H1 (cell line): ENCODE measurements at regions not wholly inside any gene's neighbourhood (a gene's known extent, or its start where the extent isn't known, plus 50 kb on each side); places are given as distances from the start of the nearest gene placed in this dataset.

Source experiments
- CTCF ChIA-PET: fragments of 300-600 bp; sonication (Branson Sonifier 250); formaldehyde crosslinking; loops from one replicate; lab custom pipeline; 2021; ENCODE audit not compliant: partially characterized antibody; lab: Charles Lee
- POLR2A ChIA-PET: fragments of 300-600 bp; sonication (Branson Sonifier 250); formaldehyde crosslinking; loops from one replicate; lab custom pipeline; 2021; ENCODE audit warnings: inconsistent platforms; ENCODE audit not compliant: partially characterized antibody; lab: Charles Lee
- DNase-seq, 2 experiments: peaks; one replicate each; pipeline versions ENCODE4 v3.0.0 to v3.0.0-alpha.2; 2010 to 2022; ENCODE audit warnings: low spot score in 2 of 2, low read depth in 1 of 2, mixed read lengths in 1 of 2
- FAIRE-seq: peaks from 2 replicates; lab custom pipeline; 2011; peaks lifted over from hg19 to GRCh38; lab: Jason Lieb, UNC
- H2AFZ ChIP-seq: 2 replicates; pipeline ENCODE4 v1.8.1; 2012; ENCODE audit warnings: low read length, inconsistent platforms
- H2AK5ac ChIP-seq: 2 replicates; pipeline ENCODE4 v1.6.1; 2013; ENCODE audit warnings: low read depth, low read length
- H2BK120ac ChIP-seq: replicated peaks from 2 replicates; pipeline ENCODE3; 2013; ENCODE audit warnings: low read depth, low read length, inconsistent platforms
- H2BK12ac ChIP-seq: 2 replicates; pipeline ENCODE4 v1.6.1; 2013; ENCODE audit warnings: low read depth, low read length
- H2BK15ac ChIP-seq: 2 replicates; pipeline ENCODE4 v1.6.1; 2013; ENCODE audit warnings: low read length
- H2BK20ac ChIP-seq: 2 replicates; pipeline ENCODE4 v1.6.1; 2013; ENCODE audit warnings: low read length
- H2BK5ac ChIP-seq: 2 replicates; pipeline ENCODE4 v1.6.1; 2013; ENCODE audit warnings: low read depth, low read length
- H3K14ac ChIP-seq: 2 replicates; pipeline ENCODE4 v1.6.1; 2013; ENCODE audit warnings: inconsistent platforms; ENCODE audit not compliant: insufficient read length
- H3K18ac ChIP-seq: 2 replicates; pipeline ENCODE4 v1.6.1; 2013; ENCODE audit warnings: low read length; ENCODE audit errors: extremely low read depth
- H3K23ac ChIP-seq: 2 replicates; pipeline ENCODE4 v1.6.1; 2013; ENCODE audit warnings: inconsistent platforms; ENCODE audit not compliant: insufficient read length
- H3K23me2 ChIP-seq: 2 replicates; pipeline ENCODE4 v1.6.1; 2013; ENCODE audit warnings: low read depth, low read length
- H3K27ac ChIP-seq: 2 replicates; pipeline ENCODE4 v1.6.1; 2011; ENCODE audit warnings: low read depth, low read length, inconsistent platforms
- H3K27me3 ChIP-seq, 4 experiments: replicated peaks in 1 of 4; 1 replicate in 1 of 4; 2 replicates in 3 of 4; pipeline versions ENCODE4 v1.6.1 to v1.8.1; 2011 to 2013; ENCODE audit warnings: low read length in 3 of 4, mild to moderate bottlenecking in 3 of 4, inconsistent platforms in 2 of 4, mixed read lengths in 2 of 4, moderate library complexity in 1 of 4; ENCODE audit not compliant: control insufficient read depth in 3 of 4, insufficient read depth in 3 of 4; ENCODE audit errors: extremely low read depth in 1 of 4
- H3K36me3 ChIP-seq, 4 experiments: 2 replicates each; pipeline versions ENCODE4 v1.6.1 to v1.8.1; 2011 to 2013; ENCODE audit warnings: mild to moderate bottlenecking in 4 of 4, low read length in 3 of 4, moderate library complexity in 2 of 4, control low read depth in 1 of 4, inconsistent platforms in 1 of 4; ENCODE audit not compliant: insufficient read depth in 4 of 4, control insufficient read depth in 2 of 4
- H3K4ac ChIP-seq: replicated peaks from 2 replicates; pipeline ENCODE3; 2013; ENCODE audit warnings: low read length, low read depth, mixed read lengths, inconsistent platforms; ENCODE audit not compliant: insufficient read length
- H3K4me1 ChIP-seq, 4 experiments: replicated peaks in 1 of 4; 1 replicate in 1 of 4; 2 replicates in 3 of 4; pipeline versions ENCODE4 v1.6.1 to v1.8.1; 2011 to 2013; ENCODE audit warnings: low read length in 3 of 4, inconsistent platforms in 2 of 4, mixed read lengths in 1 of 4; ENCODE audit not compliant: insufficient read depth in 4 of 4, control insufficient read depth in 3 of 4
- H3K4me2 ChIP-seq, 2 experiments: 2 replicates each; pipeline versions ENCODE4 v1.6.1 to v1.8.1; 2011 to 2013; ENCODE audit warnings: low read depth in 2 of 2, low read length in 2 of 2, control low read depth in 1 of 2, inconsistent platforms in 1 of 2, mild to moderate bottlenecking in 1 of 2; ENCODE audit not compliant: insufficient read depth in 1 of 2
- H3K4me3 ChIP-seq, 4 experiments: fragments of 200-600, 300-600 bp in 1 of 4; sonication (generic), shearing (Covaris generic), sonication (Bioruptor Twin) in 1 of 4; 2 replicates each; pipeline versions ENCODE4 v1.5.1 to v1.8.1; 2011 to 2016; ENCODE audit warnings: low read length in 4 of 4, low read depth in 3 of 4, control low read depth in 2 of 4, inconsistent platforms in 2 of 4, mild to moderate bottlenecking in 2 of 4, mixed read lengths in 1 of 4, moderate library complexity in 1 of 4; ENCODE audit not compliant: insufficient read depth in 2 of 4; ENCODE audit errors: extremely low read depth in 1 of 4
- H3K56ac ChIP-seq: replicated peaks from 2 replicates; pipeline ENCODE3; 2013; ENCODE audit warnings: low read depth, mild to moderate bottlenecking, mixed read lengths, low read length, inconsistent platforms; ENCODE audit not compliant: insufficient read length
- H3K79me1 ChIP-seq: 2 replicates; pipeline ENCODE4 v1.6.1; 2013; ENCODE audit warnings: low read depth, low read length, control low read depth
- H3K79me2 ChIP-seq, 2 experiments: 2 replicates each; pipeline versions ENCODE4 v1.6.1 to v1.8.1; 2012 to 2013; ENCODE audit warnings: low read length in 2 of 2, mild to moderate bottlenecking in 2 of 2, inconsistent platforms in 1 of 2; ENCODE audit not compliant: insufficient read depth in 2 of 2, control insufficient read depth in 1 of 2
- H3K9ac ChIP-seq, 4 experiments: replicated peaks in 1 of 4; 1 replicate in 1 of 4; 2 replicates in 3 of 4; pipeline versions ENCODE4 v1.6.1 to v1.8.1; 2011 to 2013; ENCODE audit warnings: low read depth in 3 of 4, low read length in 3 of 4, control low read depth in 2 of 4, mild to moderate bottlenecking in 2 of 4, moderate library complexity in 2 of 4, inconsistent platforms in 1 of 4; ENCODE audit errors: extremely low read depth in 1 of 4
- H3K9me3 ChIP-seq, 2 experiments: 2 replicates each; pipeline versions ENCODE4 v1.6.1 to v1.8.1; 2012 to 2013; ENCODE audit warnings: mild to moderate bottlenecking in 2 of 2, moderate library complexity in 2 of 2, control low read depth in 1 of 2, inconsistent platforms in 1 of 2, low read depth in 1 of 2, low read length in 1 of 2, mixed read lengths in 1 of 2; ENCODE audit not compliant: insufficient read depth in 2 of 2
- H4K20me1 ChIP-seq, 2 experiments: replicated peaks in 1 of 2; 2 replicates each; pipeline versions ENCODE3 to v1.8.1; 2011 to 2013; ENCODE audit warnings: inconsistent platforms in 2 of 2, low read length in 2 of 2, mild to moderate bottlenecking in 1 of 2; ENCODE audit not compliant: insufficient read depth in 2 of 2, control insufficient read depth in 1 of 2
- H4K5ac ChIP-seq: 2 replicates; pipeline ENCODE4 v1.6.1; 2013; ENCODE audit warnings: low read length, low read depth, mixed read lengths, inconsistent platforms; ENCODE audit not compliant: insufficient read length
- H4K8ac ChIP-seq: 2 replicates; pipeline ENCODE4 v1.8.0; 2013; ENCODE audit warnings: mild to moderate bottlenecking, moderate library complexity, low read length, inconsistent platforms; ENCODE audit not compliant: insufficient read depth; ENCODE audit errors: extremely low read depth
- H4K91ac ChIP-seq: replicated peaks from 2 replicates; pipeline ENCODE3; 2013; ENCODE audit warnings: low read length, mixed read lengths, inconsistent platforms; ENCODE audit not compliant: insufficient read length
- JUN ChIP-seq: IDR thresholded peaks from 2 replicates; pipeline ENCODE4 v1.6.1; 2011; ENCODE audit warnings: low read depth, mild to moderate bottlenecking, improper control_type of control experiment, low read length
- POLR2AphosphoS5 ChIP-seq: IDR thresholded peaks from 2 replicates; pipeline ENCODE4 v1.6.1; 2011; ENCODE audit warnings: low read depth, low read length
- TEAD4 ChIP-seq: IDR thresholded peaks from 2 replicates; pipeline ENCODE4 v1.6.1; 2012; ENCODE audit warnings: low read depth, low read length, inconsistent platforms, mixed read lengths
- WGBS, 2 experiments: shearing (Covaris generic) in 1 of 2; methylation state at CpG; one replicate each; pipeline versions ENCODE4 v1.1.6 to v1.1.7; 2013 to 2015; ENCODE audit warnings: low lambda C conversion rate in 2 of 2, mixed read lengths in 2 of 2, inconsistent platforms in 1 of 2, low coverage in 1 of 2, missing lambda C conversion rate in 1 of 2; ENCODE audit not compliant: insufficient replicate concordance in 2 of 2, insufficient coverage in 1 of 2, insufficient read length in 1 of 2; ENCODE audit errors: extremely low coverage in 1 of 2, missing lambda C conversion rate in 1 of 2; 5-methylcytosine and 5-hydroxymethylcytosine counted together

DNA sequence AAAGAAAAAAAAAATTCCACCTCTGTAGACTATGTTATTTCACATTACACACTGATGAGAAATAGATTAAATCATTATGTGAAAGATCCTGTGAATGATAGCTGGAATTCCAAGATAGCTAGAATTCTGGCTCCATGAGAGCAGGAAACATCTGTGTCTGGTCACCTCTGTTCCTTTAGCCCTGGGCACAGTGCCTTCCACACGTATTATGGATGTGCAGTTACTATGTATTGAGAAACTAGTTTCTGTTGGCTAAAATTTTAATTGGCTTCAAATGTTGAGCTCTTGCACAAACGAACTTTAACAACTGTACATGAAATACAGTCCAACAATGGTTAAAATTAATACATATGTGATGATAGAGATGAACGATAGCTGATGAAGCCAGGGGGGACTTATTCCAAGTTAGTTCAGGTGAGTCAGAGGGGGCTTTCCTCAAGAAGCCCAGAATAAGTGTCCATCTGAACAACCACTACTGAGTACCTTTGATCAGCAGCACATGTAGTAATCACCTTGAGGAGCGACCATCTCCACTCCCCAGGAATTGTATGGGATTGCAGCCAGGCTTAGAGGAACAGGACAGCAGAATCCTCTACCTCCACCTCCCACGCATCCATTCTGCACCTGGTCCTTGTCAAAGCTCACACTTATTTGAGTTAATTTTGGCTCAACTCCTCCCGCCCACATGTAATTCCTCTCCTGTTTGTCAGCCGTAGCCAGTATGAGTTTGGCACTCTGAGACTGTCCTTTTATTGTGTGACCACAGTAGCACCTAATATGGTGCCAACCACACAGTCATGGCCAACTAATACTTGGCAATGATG is 68.6 kb downstream of the NABP1 start:
- no peak overlapping the region for H3K4ac ChIP-seq
- no peaks in the 10 kb centered on the region for H3K9me3 ChIP-seq
- no peak overlapping the region for H3K9ac ChIP-seq
- no peaks in the 10 kb centered on the region for H3K79me2 ChIP-seq
- no peak overlapping the region for H2BK15ac ChIP-seq
- no peak overlapping the region for H2AK5ac ChIP-seq
- no peak overlapping the region for H4K5ac ChIP-seq
- H3K27me3 ChIP-seq: no peaks in the 10 kb centered on the region
- DNase-seq: no peak
- no peak overlapping the region for H2BK120ac ChIP-seq
- TF ChIP-seq POLR2AphosphoS5 (no peak), TEAD4 (no peak), JUN (no peak)
- TF ChIP-seq, all 59 proteins: peak for 0
- Histone ChIP-seq H3K23me2 (no peaks in the 10 kb centered on the region), H2AFZ (no peak overlapping the region), H2BK5ac (no peak overlapping the region), H4K8ac (no peak overlapping the region), H2BK20ac (no peak overlapping the region), H3K4me1 (no peaks in the 10 kb centered on the region), H2BK12ac (no peak overlapping the region), H3K36me3 (no peaks in the 10 kb centered on the region), H3K79me1 (no peaks in the 10 kb centered on the region), H3K23ac (no peak overlapping the region), H3K27ac (no peak overlapping the region), H3K4me2 (no peak overlapping the region), H4K91ac (no peak overlapping the region), H3K56ac (no peak overlapping the region), H3K14ac (no peak overlapping the region), H3K4me3 (no peak overlapping the region), H4K20me1 (no peaks in the 10 kb centered on the region), H3K18ac (no peak overlapping the region)
- ChIA-PET CTCF (interaction anchor here (0.6 to 3.7 kb wide), 5 partner anchors 10 to 1696 kb away, joined by 3 to 14 read pairs (median 3); no protein-coding TSS in a partner anchor), POLR2A (no interaction called here)
- 89% methylated on average over 7 of the region's 7 CpGs; no CpG with 5 or more reads in 1 of the 2 experiments for WGBS, 2 experiments
- FAIRE-seq: no peak
